GM15510 (cell line): ENCODE measurements at regions not wholly inside any gene's neighbourhood (a gene's known extent, or its start where the extent isn't known, plus 50 kb on each side); places are given as distances from the start of the nearest gene placed in this dataset.

Experiments
- POLR2A ChIP-seq: IDR thresholded peaks from 3 replicates; pipeline ENCODE4 v1.6.1; 2011; ENCODE audit warnings: borderline replicate concordance; ENCODE audit not compliant: insufficient read length; ENCODE audit errors: extremely low read depth

DNA sequence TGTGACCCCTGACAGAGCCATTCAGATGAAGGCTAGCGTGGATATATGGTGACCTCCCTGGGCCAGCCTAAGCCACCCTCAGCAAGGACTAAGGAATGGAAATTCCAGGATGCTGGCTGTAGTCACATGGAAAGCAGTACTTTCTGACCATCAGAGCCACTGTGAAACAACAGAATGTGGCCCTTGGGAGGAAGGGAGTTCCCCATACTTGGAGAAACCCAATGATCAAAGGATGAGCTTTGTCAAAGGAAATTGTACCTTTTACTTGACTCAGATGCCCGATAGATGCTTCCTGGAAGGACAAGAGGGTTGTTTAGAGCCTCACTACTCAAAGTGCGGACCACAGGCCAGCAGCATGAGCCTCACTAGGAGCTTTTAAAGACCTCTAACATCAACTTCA, 484.5 kb upstream of the PROK2 start:
- TF ChIP-seq POLR2A: no peak

DNA sequence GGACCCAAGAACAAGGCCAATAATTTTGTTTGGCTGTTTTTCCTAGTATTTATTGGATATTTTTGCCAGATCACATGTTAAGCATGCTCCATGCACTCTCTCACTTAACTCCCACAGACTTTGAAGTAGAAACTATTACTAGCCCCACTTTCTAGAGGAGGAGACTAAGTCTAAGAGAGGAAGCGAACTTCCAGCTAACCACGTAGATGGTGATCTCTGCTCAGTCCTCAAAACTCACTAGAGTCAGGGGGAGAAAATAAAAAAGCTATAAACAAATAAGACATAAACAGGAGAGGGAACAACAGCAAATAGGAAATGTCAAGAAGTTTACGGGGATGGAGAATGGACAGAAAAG, 481.0 kb upstream of the PROK2 start:
- TF ChIP-seq POLR2A: no peak

DNA sequence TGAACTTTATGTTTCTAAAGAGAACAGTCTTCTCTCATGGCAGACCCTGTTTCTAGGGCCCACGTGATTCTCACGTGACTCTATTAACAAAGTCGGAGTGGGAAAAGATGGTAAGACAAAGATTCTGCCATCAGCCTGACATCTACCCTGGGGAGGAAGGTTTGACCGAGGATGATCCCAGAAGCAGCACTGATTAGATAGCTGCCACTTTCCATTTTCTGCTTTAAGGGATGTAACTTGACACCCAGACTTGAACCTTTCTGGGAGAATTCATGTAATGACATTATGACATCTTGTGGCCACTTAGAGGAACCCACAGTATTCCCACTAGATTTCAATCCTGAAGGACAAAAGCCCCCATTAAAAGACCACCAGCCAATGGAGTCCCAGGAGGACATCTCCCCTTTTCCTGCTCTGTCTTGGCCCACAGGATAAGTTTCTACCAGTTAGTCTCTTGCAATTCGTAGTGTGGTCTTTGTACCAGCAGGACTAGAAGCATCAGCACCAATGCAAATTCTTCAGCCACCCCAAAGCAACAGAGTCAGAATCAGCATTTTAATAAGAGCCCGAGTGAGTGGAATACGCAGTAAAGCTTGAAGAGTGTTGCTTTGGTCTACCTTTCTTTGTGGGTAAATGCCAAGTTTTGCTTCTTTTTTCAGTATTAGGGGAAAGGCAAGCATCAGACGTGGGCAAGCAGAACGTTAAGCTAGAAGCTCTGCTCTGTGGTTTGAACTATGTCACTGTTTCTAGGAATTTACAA, 480.5 kb upstream of the PROK2 start:
- no peak for TF ChIP-seq POLR2A

DNA sequence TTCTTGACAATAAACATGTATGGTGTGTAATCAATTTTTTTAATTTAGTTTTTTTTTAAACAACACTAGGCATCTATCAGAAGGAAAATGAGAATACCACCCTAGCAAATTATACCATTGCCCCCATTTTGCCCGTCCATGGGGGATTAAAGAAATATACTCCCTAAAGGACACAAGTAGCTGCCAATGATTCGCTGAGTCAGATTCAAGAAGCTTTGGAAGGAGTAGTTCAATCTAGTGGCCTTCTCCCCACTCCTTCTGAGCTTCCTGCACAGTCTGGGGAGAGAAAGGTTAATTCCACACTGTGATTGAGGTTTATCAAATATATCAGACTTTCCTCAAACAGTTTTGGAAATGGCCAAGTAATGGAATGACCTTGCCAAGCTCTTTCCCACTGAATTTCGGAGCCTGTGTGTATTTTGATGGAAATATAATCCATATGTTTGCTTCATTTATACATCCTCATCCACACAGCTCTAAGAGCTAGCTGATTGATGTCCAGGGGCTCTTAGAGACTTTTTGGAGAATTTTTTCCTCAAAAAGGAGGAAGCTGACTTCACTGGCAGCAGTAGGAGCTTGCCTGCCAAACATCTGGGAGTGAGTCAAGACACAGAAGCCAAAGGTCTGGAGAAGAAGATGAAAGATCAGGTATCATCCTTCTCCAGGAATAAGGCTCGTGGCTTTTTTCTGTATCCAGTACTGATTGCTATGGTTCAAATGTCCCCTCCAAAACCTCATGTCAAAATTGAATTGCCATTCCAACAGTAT, 478.5 kb upstream of the PROK2 start:
- no peak for TF ChIP-seq POLR2A

DNA sequence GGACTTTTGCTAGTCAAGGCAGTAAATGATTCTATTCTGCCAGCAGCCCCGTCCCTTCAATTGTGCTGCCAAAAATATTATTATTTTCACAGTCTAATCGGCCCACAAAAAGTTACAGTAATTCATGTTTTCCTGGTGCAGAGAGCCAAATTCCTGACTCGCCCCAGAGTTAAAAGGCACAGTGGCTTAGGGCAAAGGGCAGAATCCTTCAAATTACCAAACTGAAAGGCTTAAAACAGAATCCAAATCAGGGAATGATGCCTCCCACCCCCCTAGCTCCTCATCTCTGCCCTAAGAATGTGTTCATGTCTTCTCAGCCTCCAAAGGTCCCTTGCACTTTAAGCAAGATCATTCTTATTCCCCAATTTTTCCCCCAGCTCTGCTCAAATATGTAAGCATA, 477.8 kb upstream of the PROK2 start:
- TF ChIP-seq POLR2A: no peak

DNA sequence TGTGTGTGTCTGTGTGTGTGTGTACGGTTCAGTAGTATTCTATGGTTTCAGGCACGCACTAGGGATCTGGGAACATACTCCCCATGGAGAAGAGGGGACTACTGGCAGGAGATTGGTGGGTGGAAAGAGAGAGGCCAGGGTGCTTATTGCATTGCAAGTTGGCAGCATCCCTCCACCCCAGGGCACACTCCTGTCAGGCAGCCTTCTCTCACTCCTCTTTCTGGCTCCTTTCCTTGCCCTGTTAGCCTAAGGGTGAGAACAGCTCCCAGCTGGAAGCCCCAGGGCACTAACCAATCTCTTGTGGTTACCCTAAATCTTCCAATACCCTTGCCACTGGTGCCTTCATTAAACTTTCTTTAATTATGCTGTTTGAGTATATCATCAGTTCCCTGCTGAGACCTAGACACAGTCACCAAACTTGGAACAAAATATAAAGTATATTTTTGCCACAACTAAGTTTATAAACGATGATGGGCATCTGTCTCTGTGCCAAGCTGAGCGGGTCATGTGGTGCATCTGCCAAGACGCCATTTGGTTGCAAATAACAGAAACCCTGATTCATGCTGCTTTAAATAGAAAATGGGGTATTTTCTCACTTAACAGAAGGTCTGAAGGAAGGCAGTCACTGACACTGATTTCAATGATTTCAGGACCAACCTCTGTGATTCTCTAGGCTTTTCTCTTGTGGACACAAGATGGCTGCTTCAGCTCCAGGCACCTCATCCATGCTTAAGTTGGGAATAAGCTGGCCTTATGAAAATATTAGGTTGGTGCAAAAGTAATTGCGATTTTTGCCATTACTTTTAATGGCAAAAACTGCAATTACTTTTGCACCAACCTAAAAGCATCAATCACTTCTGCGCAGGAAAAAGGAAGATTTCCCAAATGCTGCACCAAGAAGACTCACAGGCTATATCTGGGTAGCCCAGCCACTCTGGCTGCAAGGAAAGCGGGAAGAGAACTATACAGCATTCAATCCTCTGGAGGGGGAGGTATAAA, 476.9 kb upstream of the PROK2 start:
- no peak for TF ChIP-seq POLR2A

DNA sequence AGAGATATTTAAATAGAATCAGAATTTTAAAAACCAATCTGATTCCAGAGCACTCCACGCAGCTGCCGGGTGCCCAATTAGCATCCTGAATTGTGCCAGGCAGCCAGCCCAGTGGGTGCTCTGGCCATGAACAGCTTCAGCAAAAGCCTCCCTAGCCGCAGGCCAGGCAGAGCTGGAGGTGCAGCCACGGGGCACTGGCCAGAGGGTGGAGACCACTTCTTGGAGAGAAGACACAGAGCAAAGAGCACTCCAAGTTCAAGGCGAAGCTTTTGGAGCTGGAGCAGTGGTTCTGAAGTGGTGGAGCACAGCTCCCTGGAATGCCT, 475.6 kb upstream of the PROK2 start:
- no peak for TF ChIP-seq POLR2A

DNA sequence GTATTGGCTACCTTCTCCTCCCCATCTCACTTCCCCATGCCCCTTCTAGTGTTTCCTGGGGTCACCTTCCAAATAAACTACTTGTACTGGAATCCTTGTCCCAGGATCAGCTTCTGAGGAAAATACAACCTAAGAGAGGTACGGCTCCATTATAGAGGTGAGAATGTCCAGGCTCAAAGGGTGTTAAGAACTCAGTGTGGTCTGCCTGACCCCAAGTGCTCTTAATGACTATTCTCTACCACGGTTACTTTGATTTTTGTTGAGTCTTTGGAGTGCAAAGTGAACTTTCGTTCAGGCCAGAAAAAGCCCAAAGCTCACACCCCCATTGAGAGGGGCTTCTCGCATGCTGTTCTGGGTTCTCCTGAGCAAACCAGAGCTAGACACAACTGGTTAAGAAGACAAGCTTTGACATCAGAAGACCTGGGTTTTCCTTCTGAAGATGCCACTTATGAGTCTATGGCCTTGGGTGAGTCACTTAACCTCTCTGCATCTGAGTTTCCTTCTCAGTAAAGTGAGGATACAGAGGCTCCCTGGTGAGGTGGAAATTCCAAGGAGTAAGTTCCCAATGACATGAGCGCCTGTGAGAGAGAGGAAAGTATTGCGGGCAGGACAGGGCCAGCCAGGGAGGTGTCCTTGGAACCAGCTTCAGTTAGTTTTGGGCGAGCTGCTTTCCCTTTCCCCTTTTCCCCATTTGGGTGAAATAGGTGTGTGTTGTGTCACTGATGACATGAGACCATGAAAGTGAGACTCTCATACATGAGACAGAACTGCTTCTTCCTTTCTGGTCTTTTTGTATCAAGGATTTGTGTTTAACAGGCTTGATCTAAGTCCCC, 475.0 kb upstream of the PROK2 start:
- TF ChIP-seq POLR2A: no peak

DNA sequence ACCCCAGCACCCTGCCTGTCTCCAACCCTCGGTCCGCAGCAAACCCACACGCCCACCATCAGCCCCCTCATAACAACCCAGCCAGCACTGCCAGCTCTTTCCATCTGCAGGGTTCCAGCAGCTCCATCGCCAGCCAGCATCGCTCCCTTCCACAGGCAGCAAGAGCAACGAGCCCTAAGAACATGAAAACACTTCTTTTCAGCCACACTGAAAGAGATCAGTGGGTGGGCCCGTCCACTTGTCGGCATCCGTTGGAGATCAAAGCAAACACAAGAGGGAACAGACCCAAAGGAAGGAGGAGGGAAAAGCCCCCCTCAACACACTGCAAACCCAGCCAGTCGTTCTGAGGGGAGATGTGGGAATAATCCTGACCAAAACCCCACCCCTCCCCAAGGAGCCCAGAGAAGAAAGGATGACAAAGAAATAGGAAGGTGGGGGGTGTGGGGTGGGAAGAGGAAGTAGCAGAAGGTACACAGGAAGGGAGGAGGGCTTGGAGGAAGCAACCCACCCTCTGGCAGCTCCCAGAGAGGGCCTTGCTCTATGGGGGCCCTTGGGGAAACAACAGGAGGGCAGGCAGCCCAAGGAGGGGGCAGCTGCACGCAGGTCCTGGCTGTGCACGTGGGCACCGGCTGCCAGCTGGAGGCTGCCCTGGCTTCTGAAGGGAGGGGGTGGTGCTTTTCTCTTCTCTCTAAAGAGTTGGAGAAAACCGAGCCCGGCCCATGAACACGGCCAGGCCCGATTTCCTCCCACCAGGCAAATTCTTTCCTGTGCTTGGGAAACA, 473.6 kb upstream of the PROK2 start:
- no peak for TF ChIP-seq POLR2A

DNA sequence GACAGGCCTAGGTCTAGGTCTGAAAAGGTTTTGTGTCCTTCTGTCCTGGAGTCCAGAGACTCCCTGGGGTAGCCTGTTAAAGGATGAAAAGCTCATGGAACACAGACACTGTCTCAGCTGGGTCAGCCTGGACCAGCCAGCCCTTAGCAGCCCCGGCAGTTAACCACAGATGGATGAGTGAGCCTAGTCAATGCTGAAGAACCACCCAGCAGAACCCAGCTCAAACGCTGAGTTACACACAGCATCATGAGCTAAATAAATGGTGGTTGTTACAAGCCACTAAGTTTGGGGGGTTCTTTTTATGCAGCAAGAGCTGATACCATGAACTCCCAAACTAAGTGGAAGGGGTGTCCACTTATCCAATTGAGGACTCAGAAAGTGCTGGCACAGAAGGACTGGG, 472.8 kb upstream of the PROK2 start:
- no peak for TF ChIP-seq POLR2A

DNA sequence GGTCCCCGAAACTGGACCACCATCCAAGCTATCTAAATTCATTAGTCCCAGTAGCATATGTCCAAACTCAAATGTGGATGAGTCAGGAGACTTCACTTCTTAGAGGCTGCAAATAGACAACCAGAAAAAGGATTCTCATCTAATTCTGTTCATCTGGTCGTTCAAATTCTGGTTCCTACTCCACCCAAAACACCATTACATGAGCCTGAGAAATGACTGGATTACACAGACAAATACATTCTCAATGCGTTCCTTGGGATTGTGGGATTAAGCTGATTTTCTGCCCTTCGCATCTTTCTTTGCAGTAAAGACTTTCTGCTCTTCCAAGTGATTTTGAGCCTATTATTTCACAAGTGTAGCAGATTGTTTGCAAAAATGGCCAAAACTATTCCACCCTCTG, 472.3 kb upstream of the PROK2 start:
- TF ChIP-seq POLR2A: no peak

DNA sequence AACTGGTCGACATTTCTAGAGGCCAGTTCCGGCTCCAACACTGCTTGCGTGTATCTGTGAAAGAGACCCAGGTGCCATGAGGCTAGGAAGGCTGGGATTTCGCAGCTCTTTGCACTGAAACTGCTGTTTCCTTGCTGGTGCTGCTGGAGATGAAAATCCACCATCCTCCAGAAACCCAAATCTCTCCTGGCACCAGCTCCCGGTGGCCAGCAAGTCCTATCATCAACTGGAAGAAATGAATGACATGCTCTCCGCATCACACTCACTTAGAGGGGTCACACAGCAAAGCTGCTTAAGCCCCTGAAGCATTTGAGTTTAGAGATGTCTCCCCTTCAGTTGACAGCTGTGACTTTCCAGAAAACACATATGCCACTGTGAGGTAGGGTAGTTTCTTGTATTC, 471.8 kb upstream of the PROK2 start:
- TF ChIP-seq POLR2A: no peak

DNA sequence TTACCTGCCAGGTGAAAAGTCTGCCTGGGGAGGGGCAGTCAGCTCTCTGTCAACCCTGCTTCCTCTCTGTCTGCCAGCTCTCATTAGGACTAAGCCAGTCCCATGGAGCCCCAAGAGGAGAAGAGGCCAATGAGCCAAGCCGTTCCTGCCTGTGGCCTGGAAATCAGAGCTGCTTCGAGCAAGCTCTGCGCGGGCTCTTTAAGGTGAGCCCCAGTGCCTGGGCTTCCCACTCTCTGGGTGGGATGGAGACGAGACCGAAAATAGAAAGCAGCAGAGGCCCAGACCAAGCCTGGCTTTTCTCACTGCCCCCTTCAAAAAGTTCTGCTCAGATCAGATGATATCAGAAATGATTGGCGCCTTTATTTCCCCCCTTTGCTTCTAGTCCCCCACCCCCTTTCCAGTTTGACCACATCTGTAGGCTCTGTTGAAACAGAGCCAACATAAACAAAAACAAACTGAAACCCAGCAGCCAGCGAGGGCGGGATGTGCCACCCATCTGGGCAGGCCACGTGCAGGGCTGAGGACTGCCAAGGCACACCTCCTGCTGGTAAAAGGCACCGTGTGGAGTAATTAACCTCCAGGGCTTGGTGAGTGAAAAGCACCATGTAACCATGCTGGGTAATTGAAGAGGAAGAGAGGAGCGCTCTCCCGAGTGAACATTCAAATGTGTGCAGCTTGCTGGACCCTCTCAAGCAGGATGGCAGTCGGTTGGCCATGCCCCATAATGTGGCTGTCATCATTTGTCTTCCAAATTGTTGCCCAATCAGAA, 471.0 kb upstream of the PROK2 start:
- no peak for TF ChIP-seq POLR2A
